ENCODE measurements at regions not wholly inside any gene's neighbourhood (a gene's known extent, or its start where the extent isn't known, plus 50 kb on each side); places are given as distances from the start of the nearest gene placed in this dataset.

DNA sequence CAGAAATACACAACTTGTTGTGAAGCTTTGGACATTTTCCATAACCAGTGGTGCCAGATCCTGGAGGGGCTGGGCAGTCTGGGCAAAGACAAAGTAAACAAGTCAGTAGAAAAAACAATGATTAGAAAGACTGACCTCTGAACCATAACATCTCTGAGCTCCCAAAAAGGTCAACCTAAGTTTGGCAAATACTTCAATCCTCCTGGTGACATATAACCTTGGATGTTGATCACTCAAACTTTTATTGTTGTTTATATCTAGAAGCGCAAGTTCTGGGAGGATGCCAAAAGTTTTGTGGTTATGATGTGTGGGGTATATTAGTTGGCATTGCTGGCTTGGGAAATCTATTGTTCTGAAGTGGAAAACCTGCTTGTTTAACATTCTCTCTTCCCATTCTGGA is 257.7 kb downstream of the DIPK2A start:
- ATAC-seq (ENCODE audit: insufficient number of reproducible peaks, low FRiP score, low read depth) (no peak), DNase-seq (ENCODE audit: low spot score) (no peak)
- no peaks in the 10 kb centered on the region for H3K4me1 ChIP-seq (ENCODE audit: control insufficient read depth in 1 of 2, low read depth in 2 of 2)
- H3K27me3 ChIP-seq (replicated peaks; ENCODE audit: insufficient read depth) = no peaks in the 10 kb centered on the region
- H3K4me3 ChIP-seq = no peak overlapping the region
- TF ChIP-seq, protein P1, sequence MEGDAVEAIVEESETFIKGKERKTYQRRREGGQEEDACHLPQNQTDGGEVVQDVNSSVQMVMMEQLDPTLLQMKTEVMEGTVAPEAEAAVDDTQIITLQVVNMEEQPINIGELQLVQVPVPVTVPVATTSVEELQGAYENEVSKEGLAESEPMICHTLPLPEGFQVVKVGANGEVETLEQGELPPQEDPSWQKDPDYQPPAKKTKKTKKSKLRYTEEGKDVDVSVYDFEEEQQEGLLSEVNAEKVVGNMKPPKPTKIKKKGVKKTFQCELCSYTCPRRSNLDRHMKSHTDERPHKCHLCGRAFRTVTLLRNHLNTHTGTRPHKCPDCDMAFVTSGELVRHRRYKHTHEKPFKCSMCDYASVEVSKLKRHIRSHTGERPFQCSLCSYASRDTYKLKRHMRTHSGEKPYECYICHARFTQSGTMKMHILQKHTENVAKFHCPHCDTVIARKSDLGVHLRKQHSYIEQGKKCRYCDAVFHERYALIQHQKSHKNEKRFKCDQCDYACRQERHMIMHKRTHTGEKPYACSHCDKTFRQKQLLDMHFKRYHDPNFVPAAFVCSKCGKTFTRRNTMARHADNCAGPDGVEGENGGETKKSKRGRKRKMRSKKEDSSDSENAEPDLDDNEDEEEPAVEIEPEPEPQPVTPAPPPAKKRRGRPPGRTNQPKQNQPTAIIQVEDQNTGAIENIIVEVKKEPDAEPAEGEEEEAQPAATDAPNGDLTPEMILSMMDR (IDR thresholded peaks at IDR 0.05) = no peak
- H3K27ac ChIP-seq = no peak overlapping the region
- H3K9me3 ChIP-seq = no peaks in the 10 kb centered on the region
- no peaks in the 10 kb centered on the region for H3K36me3 ChIP-seq

DNA sequence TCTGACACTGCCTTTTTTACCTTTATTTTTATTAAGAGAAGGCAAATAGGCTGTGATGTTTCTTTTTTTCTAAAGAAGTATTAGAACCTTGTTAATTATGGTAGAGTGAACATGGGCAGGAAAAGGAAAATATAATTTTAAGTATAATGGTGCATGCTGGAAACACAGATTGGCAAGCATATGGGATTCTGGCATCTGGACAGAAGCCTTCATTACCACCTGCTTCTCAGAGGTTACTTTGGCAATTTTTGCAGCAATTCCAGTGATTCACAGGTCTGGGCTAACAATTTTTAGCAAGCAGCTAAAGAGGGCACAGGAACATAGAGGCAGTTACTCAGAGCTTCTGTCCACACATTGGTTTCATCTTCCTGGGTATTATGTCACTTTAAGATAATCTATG is 258.3 kb downstream of the DIPK2A start:
- TF ChIP-seq, protein P1 (IDR thresholded peaks at IDR 0.05) = no peak
- no peaks in the 10 kb centered on the region for H3K36me3 ChIP-seq
- H3K4me3 ChIP-seq = no peak overlapping the region
- DNase-seq (ENCODE audit: low spot score) (no peak), ATAC-seq (ENCODE audit: insufficient number of reproducible peaks, low FRiP score, low read depth) (no peak)
- no peaks in the 10 kb centered on the region for H3K9me3 ChIP-seq
- no peak overlapping the region for H3K27ac ChIP-seq
- H3K27me3 ChIP-seq (replicated peaks; ENCODE audit: insufficient read depth) = no peaks in the 10 kb centered on the region
- no peaks in the 10 kb centered on the region for H3K4me1 ChIP-seq (ENCODE audit: control insufficient read depth in 1 of 2, low read depth in 2 of 2)

DNA sequence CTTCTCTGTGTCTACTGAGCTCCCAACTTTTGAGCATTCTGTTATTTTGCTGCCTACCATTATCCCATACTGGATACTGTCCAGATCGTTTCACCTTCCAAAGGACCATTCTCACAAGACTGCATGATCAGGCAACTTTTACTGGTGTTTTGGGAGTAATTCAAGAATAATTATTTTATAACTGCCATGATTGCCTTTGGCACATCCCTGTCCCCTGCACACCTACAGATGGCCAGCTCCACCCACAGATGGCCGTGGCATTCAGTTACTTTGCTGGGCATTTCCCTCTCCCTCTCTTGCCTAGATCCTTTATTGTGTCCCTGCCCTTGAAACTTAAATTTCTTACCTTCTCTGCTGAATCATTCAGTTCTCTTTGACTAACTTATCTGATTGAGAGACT is 263.9 kb downstream of the DIPK2A start:
- no peak overlapping the region for H3K4me3 ChIP-seq
- H3K27ac ChIP-seq = no peak overlapping the region
- DNase-seq (ENCODE audit: low spot score) (no peak), ATAC-seq (ENCODE audit: insufficient number of reproducible peaks, low FRiP score, low read depth) (no peak)
- no peaks in the 10 kb centered on the region for H3K9me3 ChIP-seq
- H3K36me3 ChIP-seq = no peaks in the 10 kb centered on the region
- H3K27me3 ChIP-seq (replicated peaks; ENCODE audit: insufficient read depth) = no peaks in the 10 kb centered on the region
- no peaks in the 10 kb centered on the region for H3K4me1 ChIP-seq (ENCODE audit: control insufficient read depth in 1 of 2, low read depth in 2 of 2)
- TF ChIP-seq, protein P1 (IDR thresholded peaks at IDR 0.05) = no peak

DNA sequence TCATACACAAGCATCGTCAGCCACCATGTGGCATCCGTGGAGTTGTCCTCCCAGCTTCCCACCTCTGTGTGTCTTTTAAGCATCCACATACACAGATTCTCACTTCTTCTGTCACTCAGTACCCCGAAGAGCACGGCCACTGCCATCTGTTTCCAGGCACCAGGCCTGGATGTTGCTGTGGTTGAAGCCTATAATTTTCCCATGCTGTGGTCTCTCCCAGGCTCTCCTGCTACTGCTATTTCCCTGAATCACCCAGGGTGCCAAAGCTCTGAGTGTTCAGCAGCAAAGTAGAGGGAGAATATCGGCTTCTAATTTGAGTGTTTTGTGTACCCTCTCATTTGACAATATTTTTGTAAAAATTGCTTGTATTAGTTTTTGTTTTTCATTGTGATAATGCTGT is 265.7 kb downstream of the DIPK2A start:
- no peak overlapping the region for H3K4me3 ChIP-seq
- TF ChIP-seq, protein P1 (IDR thresholded peaks at IDR 0.05) = no peak
- H3K36me3 ChIP-seq = no peaks in the 10 kb centered on the region
- no peaks in the 10 kb centered on the region for H3K9me3 ChIP-seq
- ATAC-seq (ENCODE audit: insufficient number of reproducible peaks, low FRiP score, low read depth) (no peak), DNase-seq (ENCODE audit: low spot score) (no peak)
- no peak overlapping the region for H3K27ac ChIP-seq
- no peaks in the 10 kb centered on the region for H3K27me3 ChIP-seq (replicated peaks; ENCODE audit: insufficient read depth)
- no peaks in the 10 kb centered on the region for H3K4me1 ChIP-seq (ENCODE audit: control insufficient read depth in 1 of 2, low read depth in 2 of 2)

DNA sequence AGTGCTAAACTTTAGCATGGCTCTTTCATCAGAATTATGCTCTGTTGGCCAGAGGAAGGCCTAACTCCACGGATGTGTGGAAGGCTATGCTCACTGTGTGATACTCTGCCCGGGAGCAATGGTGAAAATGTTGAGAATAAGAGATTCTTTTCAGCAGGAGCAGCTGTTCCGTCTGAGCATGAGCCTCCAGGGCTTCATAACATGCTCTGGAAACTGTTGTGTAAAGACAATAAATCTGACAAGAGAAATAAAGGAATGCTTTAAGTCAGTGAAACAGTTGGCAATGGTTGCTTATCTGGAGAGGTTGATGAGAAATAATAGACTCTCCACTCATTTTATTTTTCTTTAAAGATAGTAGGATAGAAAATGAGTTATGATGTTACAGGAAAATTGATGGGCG is 269.8 kb downstream of the DIPK2A start:
- H3K36me3 ChIP-seq = no peaks in the 10 kb centered on the region
- no peak for DNase-seq (ENCODE audit: low spot score)
- H3K9me3 ChIP-seq = no peaks in the 10 kb centered on the region
- H3K4me1 ChIP-seq (ENCODE audit: control insufficient read depth in 1 of 2, low read depth in 2 of 2) = no peaks in the 10 kb centered on the region
- no peaks in the 10 kb centered on the region for H3K27me3 ChIP-seq (replicated peaks; ENCODE audit: insufficient read depth)
- no peak for ATAC-seq (ENCODE audit: insufficient number of reproducible peaks, low FRiP score, low read depth)
- TF ChIP-seq, protein P1 (IDR thresholded peaks at IDR 0.05) = no peak
- H3K27ac ChIP-seq = no peak overlapping the region
- H3K4me3 ChIP-seq = no peak overlapping the region
